ENCODE measurements at regions not wholly inside any gene's neighbourhood (a gene's known extent, or its start where the extent isn't known, plus 50 kb on each side); places are given as distances from the start of the nearest gene placed in this dataset.

GRCh38 chr1:101148980-101149379 is 87.8 kb upstream of the S1PR1 start:
- H3K27me3 ChIP-seq (ENCODE audit: control insufficient read depth in 2 of 2, insufficient read depth in 2 of 2, low read length in 2 of 2), result no peaks in the 10 kb centered on the region
- no peaks in the 10 kb centered on the region for H3K9me3 ChIP-seq (replicated peaks; ENCODE audit: control insufficient read depth, insufficient read depth, low read length)
- ChIA-PET CTCF (interaction anchor here (0.8 to 3.9 kb wide), 7 partner anchors 12 to 160 kb away, joined by 3 to 26 read pairs (median 4); no protein-coding TSS in a partner anchor), POLR2A (interaction anchor here (0.9 kb wide), 1 partner anchor 87 kb away, joined by 3 read pairs; no protein-coding TSS in a partner anchor)
- H3K36me3 ChIP-seq (ENCODE audit: control insufficient read depth in 2 of 2, extremely low read depth in 1 of 2, insufficient read depth in 2 of 2, low read length in 2 of 2), result no peaks in the 10 kb centered on the region
- FAIRE-seq (peak; percentile 48), DNase-seq (ENCODE audit: low read depth, low spot score) (peak; percentile 84)
- no peaks in the 10 kb centered on the region for H3K9me1 ChIP-seq (replicated peaks; ENCODE audit: control insufficient read depth, extremely low read depth, insufficient read depth, low read length)
- H3K4me1 ChIP-seq (ENCODE audit: control insufficient read depth, extremely low read depth, insufficient read depth, low read length), result peaks cover 30% of the 10 kb centered on the region
- H3K9ac ChIP-seq (replicated peaks; ENCODE audit: extremely low read depth, insufficient read depth, low read length), result no peak overlapping the region
- H2AFZ ChIP-seq (ENCODE audit: low read depth, low read length), result peak overlapping the region; percentile 68
- H3K79me2 ChIP-seq (ENCODE audit: control insufficient read depth, insufficient read depth, low read length), result no peaks in the 10 kb centered on the region
- H3K4me3 ChIP-seq (replicated peaks in 1 of 3; ENCODE audit: insufficient read depth in 1 of 3, low read depth in 1 of 3, low read length in 3 of 3), result no peak overlapping the region
- no peaks in the 10 kb centered on the region for H4K20me1 ChIP-seq (replicated peaks; ENCODE audit: control insufficient read depth, extremely low read depth, insufficient read depth, low read length)
- no peak overlapping the region for H3K4me2 ChIP-seq (ENCODE audit: insufficient read depth, low read length)
- intact Hi-C loops (cut with micrococcal nuclease), result no loop called here
- dilution Hi-C loops (cut with MboI; ENCODE audit: extremely low pct_ligation_motif_present, low sequenced_read_pairs), result no loop called here
- TF ChIP-seq JUN (IDR thresholded peaks at IDR 0.05; ENCODE audit: borderline replicate concordance, insufficient read depth, insufficient read length, low read depth), result no peak
- no peak for TF ChIP-seq POLR2A (IDR thresholded peaks at IDR 0.05; ENCODE audit: low read depth, low read length)
- TF ChIP-seq EZH2 (IDR thresholded peaks at IDR 0.05; ENCODE audit: borderline replicate concordance, low read depth, low read length, severe bottlenecking), result no peak
- TF ChIP-seq POLR2AphosphoS5 (IDR thresholded peaks at IDR 0.05; ENCODE audit: insufficient read depth, low read depth, low read length), result no peak
- TF ChIP-seq FOS (IDR thresholded peaks at IDR 0.05; ENCODE audit: borderline replicate concordance, insufficient read depth, low read length), result no peak
- TF ChIP-seq GATA2 (IDR thresholded peaks at IDR 0.05; ENCODE audit: insufficient read depth, insufficient read length, low read depth, low read length), result no peak
- TF ChIP-seq MAX (IDR thresholded peaks at IDR 0.05; ENCODE audit: insufficient read depth, insufficient read length), result no peak
- TF ChIP-seq MYC (IDR thresholded peaks at IDR 0.05; ENCODE audit: low read depth, low read length), result no peak
- TF ChIP-seq CTCF (IDR thresholded peaks at IDR 0.05; ENCODE audit: extremely low read depth in 1 of 2, insufficient read depth in 1 of 2, low read depth in 1 of 2, low read length in 2 of 2), result no peak
- H3K27ac ChIP-seq (ENCODE audit: insufficient read depth, low read depth, low read length), result peak overlapping the region; percentile 19
- no TSS peak for BruUV-seq (replicated peaks)

All from endothelial cell of umbilical vein (primary cell).